GM19324 (cell line): ENCODE measurements at regions not wholly inside any gene's neighbourhood (a gene's known extent, or its start where the extent isn't known, plus 50 kb on each side); places are given as distances from the start of the nearest gene placed in this dataset.

Source experiments
- ATAC-seq: cut with Tn5 transposase; IDR thresholded peaks from one replicate; pipeline ENCODE4 v1.9.1; 2021; ENCODE audit warnings: mild to moderate bottlenecking, moderate library complexity; ENCODE audit not compliant: unreplicated experiment, low FRiP score

DNA sequence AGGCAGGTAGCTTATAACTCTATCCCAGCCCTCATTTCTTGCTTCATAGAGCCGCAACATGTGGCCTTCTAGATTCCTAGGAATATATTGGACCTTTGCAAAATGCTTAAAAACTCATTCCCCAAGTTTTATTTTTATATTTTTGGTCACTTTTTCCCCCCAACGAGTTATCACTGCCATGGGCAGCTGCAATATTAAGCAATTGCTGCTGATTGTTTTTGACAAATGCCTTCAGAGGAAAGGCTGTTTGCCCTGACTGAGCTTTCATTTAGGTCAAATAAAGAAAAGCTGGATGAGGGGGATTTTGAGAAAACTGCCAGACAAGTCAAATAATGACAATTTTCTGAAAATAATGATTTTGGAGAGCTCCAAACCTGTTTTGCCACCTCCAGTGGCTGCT, 976.9 kb upstream of the MBL2 start:
- ATAC-seq, result no peak

DNA sequence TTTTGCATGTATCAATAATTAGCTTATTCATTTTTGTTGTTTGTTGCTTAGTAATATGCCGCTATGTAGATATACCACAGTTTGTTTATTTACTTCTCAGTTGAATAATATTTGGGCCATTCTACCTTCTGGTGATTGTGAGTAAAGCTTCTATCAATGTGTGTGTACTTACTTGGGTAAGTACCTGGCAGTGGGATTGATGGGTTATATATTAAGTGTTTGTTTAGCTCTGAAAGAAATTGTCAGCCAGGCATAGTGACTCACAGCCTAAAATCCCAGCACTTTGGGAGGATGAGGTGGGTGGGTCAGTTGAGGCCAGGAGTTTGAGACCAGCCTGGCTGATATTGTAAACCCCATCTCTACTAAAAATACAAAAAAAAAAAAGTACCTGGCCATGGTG, 975.7 kb upstream of the MBL2 start:
- ATAC-seq, result no peak

DNA sequence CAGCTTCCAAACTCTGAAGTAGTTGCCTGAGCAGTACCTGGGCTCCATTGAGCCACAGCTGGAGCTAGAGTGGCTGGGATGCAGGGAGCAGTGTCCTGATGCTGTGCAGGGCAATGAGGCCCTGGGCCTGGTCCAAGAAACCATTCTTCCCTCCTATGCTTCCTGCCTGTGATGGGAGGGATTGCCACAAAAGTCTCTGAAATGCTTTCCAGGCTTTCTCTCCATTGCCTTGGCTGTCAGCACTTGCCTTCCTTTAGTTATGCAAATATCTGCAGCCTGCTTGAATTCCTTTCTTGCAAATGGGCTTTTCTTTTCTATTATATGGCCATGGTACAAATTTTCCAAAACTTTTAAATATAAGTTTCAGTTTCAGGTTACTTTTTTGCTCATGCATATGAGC, 972.2 kb upstream of the MBL2 start:
- no peak for ATAC-seq

DNA sequence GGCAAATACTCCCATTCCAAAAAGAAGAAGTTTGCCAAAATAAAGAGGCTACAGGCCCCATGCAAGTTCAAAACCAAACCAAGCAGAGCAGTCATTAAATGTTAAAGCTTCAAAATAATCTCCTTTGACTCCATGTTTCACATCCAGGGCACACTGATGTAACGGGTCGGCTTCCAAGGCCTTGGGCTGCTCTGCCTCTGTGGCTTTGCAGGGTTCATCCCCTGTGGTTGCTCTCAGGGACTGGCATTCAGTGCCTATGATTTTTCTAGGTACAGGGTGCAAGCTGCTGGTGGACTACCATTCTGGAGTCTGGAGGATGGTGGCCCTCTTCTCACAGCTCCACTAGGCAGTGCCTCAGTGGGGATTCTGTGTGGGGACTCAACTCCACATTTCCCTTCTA, 971.6 kb upstream of the MBL2 start:
- ATAC-seq, result no peak

DNA sequence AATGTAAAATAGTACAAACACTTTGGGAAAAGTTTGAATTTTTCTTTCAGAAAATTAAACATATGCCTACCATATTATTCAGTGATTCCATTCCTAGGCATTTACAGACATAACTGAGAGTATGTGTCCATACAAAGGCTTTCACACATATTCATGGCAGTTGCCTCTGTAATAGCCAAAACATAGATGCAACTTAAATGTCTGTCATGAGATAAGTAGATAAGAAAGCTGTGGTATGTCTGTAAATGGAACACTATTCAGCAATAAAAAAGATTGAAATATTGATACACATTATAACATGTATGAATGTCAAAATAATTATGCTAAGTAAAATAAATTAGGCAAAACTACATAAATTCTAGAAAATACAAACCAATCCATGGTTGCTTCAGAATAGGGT, 964.5 kb upstream of the MBL2 start:
- ATAC-seq, result no peak

DNA sequence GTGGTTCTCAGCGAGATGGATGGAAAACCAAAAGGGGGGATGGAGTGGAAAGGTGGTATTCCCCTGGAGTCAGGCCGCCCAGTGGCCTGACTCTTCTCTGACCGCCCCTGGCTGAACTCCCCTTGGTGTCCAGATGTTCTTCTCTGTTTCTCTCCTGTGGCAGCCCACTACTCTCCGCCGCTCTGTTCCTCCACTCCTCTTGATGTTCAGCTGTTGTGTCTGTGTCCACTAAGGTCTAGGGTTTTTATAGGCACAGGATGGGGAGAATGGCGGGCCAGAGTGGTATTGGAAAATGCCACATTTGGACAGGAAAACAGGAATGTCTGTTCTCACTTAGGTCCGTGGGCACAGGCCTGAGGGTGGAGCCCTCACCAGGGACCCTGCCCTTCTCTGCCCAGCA, 954.3 kb upstream of the MBL2 start:
- no peak for ATAC-seq

DNA sequence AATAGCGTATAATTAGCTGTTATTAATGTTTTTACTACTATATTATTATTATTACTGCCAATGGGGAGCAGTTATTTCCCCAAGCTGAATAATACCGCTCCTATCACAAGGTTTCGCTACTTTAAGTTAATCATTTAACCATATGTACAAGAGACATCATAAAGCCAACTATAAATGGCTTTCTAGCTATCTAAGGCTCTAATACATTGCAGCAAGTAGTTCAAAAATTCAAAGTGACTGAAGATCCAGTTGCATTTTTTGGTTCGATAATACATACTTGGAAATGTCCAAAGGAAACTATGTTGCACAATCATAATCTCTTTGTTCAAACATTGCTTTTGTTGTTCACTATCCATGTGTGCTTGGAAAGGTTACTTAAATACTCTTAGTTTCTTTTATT, 952.0 kb upstream of the MBL2 start:
- no peak for ATAC-seq

DNA sequence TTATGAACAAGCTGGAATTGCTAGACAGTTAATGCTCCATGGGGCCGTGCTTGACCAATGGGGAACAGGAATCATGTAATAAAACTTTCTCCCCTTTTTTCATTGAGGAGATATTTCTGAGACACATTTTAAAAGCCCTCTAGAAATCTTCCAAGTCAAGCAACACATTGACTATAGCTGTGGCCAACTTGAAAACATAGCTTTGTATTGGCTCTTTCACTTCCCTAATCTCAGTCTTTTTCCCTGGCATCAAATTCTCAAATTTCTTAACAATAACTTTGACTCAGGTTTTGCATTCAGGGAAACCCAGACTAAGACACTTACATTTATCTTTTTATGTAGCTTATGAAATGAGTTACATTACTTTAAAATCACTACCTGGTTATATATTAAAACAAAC, 947.1 kb upstream of the MBL2 start:
- no peak for ATAC-seq

DNA sequence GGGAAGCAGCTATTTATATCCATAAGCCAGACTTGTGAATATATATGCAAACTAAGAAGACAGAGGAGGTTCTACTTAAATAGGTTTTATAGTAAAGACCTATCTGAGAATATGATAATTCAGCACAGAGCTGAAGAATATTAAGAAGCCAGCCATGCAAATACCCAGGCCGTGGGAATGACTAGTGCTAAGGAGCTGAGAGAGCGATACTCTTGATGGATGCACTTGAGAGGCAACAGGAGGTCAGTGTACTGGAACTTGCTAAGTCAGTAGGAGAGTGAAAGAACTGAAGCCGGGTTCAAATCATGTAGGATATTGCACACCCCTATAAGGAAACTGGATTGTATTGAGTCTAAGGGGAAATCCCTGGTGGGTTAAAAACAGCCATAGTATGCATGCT, 943.6 kb upstream of the MBL2 start:
- no peak for ATAC-seq

DNA sequence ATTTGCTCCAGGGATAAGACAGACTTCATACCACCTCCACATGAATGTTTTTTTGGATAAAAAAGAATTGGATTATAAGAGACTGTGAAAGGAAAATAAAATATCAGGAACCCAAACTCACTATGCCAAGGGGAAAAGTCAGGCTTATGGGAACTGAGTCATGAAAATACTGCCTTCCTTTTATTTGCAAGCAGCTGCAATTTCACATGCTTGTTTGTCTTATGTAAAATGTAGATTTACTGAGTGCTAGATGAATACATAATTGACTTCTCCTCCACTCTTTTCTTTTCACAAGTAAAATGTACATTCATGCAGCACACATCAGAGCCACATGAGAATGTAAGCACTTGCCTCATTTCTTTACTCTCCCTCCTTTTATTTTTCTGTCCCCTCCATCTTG, 940.8 kb upstream of the MBL2 start:
- ATAC-seq, result no peak

DNA sequence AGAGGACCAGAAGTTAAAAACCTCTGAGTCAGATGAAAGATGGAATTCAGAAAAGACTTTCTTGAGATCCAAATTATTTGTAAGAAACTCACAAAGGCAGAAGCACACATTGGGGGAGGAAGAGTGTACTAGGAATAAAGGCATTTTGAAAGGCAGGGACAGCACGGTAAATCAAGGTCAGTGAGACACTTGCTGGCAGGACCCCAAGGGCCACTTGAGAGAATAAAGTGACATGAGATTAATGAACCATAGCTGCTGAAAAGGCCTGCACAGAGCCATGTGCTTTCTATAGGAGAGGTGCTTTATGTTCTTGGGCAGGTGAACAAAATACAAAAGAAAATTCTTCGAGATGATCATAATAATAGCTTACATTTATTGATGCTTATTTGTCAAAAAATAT, 929.9 kb upstream of the MBL2 start:
- ATAC-seq, result no peak

DNA sequence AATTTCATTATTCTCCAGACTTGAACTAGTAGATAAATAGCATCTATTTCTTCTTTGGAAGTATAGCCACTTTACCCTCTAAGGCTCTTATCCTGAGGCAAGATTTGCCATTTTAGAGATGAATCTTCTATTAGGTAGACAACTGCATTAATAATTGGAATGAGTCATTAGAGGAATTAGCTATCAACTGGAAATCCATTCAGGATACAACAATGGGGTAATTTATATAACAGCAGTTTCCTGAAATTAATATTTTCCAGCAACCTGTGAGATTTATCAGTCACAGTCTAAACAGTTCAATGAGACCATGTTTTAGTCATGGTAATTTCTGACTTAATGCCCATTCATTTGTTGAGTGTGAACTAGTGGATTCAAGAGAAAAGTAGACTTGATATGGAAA, 928.6 kb upstream of the MBL2 start:
- no peak for ATAC-seq

DNA sequence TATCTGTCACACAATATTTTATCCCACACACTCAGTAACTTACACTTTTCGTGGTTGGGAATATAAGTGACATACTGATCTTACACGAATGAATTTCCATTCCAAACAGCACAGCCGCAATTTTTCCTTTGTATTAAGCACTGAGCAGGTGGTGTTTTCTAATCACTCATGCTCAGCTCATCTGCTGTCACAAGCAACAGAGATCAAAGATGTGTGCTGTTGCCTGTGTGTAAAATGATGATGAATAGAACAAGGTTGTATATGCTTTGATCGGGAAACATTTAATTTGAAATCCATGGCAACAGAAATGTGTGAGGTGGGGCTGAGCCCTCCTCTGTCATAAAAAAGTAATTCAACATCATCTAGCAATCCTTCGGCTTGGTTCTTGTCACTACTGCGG, 927.7 kb upstream of the MBL2 start:
- no peak for ATAC-seq

DNA sequence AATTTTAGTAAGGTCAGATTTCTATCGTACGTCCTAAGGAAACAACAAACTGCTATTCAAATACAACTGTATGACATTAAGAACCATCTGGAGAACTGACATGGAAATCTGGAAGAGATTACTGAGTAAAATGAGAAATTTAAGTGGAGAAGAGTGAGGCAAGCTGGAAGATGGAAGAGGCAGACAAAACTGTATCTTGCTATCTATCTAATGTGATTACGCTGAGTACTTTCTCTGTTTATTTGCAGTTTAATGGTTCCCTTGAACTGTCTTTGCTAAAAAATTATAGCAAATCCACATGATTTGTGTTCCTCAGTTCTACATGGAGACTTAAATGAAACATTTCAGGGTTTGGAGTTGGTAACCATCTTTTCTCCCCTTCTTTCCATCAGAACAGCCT, 927.1 kb upstream of the MBL2 start:
- no peak for ATAC-seq

DNA sequence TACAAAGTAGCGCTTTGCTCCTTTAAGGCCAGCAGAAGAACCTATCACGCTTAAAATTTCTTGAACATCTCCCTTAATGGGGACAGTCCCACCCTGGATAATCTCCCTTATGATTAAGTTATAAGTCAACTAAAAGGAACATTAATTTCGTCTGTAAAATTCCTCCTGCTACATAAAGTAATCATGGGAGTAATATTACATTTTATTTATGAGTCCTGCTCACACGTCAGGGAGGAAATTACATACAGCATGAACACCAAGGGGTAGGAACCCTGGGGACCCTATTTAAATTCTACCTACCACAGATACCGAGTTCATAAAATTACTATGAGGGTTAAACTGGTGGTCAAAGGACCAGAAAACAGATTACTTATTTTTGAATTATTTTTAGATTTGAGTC, 926.6 kb upstream of the MBL2 start:
- no peak for ATAC-seq

DNA sequence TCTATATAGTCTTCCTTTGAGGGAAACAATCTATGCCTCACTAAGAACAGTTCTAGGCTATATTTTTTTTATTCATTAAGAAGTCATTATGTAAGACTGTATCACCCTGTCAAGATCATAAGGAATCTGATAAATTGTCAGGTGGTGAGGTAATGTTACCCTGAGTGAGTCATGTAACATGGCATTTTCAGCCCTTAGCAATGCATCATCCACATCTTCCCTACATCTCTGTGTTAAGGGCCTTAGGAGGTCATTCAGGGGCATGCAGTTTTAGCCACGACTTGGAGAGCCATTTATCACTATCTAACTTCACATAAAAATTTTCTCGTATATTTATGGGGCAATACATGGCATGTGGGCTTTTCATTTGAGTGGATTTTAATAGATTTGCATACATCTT, 924.5 kb upstream of the MBL2 start:
- ATAC-seq, result no peak

DNA sequence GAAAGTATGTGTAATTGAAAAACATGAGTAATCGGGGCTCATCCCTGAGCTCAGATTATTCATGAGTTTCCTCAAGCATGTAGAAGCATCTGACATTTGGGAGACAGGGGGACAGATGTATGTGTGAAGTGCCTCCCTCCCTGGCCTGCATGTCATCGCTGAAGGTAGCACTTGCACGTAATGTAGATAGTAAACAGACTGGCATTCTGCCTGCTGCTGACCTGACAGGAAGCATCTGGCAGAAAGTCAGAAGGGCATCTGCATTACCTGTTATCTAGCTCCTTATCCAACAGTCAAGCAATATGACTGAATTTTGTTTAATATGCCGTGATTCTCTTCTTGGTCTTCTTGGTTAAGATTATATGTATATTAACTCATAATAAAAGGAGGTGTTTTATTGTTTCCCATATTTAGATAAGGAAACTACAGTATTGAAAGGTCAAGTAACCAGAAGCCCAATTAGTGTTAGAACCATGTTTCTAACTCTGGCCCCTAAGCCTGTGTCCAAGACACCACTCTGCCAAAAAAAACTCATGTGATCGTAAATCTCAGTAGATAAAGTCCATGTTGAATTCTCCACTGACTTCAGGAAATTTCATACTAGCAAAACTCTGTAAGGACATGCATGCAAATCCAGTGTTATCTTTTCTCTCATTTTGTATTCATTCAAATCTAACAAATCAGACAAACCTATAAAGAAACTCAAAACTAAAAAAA, 918.1 kb upstream of the MBL2 start:
- no peak for ATAC-seq

DNA sequence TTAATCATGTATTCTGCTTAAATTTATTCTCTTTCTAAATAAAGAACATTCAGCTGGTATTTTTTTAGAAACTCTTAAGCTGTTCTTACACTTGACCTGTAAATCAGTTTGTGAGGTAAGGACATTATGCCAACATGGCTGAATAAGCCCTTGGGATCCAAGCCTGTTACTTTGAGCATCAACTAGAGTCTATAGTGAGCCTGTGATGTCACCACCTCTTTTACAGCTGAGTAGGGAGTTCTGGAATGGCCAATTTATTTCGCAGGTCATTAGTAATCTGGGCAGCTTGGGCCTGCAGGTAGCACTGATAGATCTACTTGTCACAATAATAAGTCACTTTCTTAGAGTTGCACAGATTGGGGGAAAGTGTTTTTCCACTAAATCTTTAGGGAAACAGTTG, 915.2 kb upstream of the MBL2 start:
- ATAC-seq, result no peak

DNA sequence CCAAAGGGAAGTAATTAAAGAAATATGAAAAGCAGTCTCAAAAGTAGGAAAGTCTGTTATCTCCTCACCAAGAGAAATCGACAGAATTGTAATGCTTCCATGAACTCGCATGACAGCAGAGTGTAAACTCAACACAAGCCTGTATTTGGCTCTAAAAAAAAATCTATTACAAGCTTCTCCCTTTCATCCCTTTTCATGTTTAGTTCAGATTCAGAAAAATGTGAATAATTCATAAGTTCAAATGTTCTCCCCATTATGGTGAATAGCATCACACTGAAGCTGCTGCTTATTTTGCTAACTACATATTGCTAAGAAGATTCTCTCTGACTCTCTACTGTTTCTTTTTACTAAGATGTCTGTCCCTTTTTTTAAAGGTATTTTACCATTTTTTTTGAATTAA, 910.3 kb upstream of the MBL2 start:
- ATAC-seq, result no peak

DNA sequence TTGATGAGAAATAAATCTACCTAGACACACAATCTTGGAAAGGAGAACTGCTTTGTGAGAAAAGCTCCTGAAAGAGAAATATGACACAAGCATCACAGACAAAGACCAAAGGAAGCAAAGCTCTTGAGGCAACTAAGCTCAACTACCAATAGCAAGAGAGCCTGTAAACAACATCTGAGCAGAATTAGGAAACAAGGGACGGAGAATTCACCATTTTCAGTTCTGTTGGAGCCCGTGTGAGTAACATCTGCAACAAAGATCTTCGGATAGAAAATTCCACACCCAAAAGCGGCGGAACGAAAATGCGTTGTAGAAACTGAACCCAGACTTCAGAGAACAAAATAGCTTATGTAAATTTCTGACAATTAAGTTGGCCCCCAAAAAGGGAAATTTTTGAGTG, 909.9 kb upstream of the MBL2 start:
- no peak for ATAC-seq

DNA sequence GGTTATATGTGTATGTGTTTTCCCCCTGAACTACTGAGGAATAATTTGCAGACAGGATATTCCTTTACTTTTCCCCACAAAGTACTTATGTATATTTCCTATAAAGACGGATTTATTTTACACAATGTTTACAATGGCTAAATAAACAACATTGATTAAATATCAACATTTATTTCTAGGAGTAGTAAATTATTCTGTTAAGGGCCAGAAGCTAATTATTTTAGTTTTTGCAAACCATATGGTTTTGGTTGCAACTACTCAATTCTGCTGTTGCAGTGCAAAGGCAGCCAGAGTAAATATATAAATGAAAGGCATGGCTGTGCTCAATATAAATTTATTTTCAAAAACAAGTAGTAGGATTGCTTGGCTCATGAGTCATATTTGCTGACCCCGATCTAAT, 907.1 kb upstream of the MBL2 start:
- ATAC-seq, result no peak

DNA sequence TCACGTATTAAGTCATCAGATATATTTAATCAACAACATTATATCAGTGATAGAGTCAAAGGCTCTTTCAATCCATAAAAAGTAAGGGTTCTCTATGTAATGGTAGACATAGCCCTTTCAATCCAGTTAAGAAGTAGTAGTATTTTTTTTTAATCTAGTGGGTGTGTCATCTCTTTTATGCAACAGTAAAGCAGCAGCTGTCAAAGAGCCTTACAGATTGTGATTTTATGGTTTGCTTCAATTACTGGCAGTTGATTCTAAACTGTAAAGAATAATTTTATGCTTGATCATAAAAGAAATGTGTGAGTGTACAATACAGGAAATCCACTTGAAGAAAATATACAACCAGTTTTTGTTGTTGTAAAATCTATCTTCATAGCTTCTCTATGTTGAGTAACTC, 902.6 kb upstream of the MBL2 start:
- ATAC-seq, result no peak

DNA sequence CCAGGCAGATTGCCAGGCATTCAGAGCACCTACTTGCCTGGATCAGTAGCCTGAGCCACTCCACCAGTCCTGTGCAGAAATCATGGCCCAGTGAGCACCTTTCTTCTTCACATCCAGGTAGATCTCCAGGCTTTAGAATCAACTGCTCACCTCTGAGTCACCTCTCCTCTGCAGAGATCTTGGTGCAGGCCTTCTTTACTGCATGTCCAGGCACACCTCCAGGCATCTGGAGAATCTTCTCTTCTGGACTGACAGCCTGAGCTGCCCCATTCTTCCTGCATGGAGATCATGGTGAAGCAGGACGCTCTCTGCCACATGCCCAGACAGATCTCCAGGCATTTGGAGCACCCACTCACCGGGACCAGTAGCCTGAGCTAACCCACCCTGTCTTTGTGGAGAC, 894.5 kb upstream of the MBL2 start:
- no peak for ATAC-seq
